ENCODE measurements at regions not wholly inside any gene's neighbourhood (a gene's known extent, or its start where the extent isn't known, plus 50 kb on each side); places are given as distances from the start of the nearest gene placed in this dataset.

DNA sequence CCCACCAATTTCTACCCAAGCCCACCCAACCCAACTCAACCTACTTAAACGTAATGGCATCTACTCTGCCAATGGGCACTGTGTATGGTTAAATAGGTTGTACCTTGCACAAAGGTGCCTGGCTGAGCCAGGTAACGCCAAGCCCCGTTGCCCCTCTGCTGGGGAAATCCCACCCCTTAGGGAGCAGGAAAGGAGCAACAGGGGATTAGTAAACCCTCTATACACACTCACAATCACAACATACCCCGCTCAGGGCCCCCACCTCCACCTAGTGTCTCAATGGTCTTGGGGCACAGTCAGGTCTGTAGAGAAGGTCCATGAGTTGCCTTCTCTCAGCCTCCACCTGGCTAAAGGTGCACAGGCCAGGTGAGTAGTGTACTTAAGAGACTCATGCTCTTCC is 74.3 kb upstream of the PCBD1 start:
- H3K4me3 ChIP-seq (ENCODE audit: low read depth, low read length), result no peak overlapping the region
- peaks cover 19% of the 10 kb centered on the region for H3K27me3 ChIP-seq (ENCODE audit: control insufficient read depth, insufficient read depth, low read length)
- no peaks in the 10 kb centered on the region for H3K36me3 ChIP-seq (ENCODE audit: control insufficient read depth, insufficient read depth, low read length)
- DNase-seq (ENCODE audit: low read depth), result no peak
- TF ChIP-seq, protein P1, sequence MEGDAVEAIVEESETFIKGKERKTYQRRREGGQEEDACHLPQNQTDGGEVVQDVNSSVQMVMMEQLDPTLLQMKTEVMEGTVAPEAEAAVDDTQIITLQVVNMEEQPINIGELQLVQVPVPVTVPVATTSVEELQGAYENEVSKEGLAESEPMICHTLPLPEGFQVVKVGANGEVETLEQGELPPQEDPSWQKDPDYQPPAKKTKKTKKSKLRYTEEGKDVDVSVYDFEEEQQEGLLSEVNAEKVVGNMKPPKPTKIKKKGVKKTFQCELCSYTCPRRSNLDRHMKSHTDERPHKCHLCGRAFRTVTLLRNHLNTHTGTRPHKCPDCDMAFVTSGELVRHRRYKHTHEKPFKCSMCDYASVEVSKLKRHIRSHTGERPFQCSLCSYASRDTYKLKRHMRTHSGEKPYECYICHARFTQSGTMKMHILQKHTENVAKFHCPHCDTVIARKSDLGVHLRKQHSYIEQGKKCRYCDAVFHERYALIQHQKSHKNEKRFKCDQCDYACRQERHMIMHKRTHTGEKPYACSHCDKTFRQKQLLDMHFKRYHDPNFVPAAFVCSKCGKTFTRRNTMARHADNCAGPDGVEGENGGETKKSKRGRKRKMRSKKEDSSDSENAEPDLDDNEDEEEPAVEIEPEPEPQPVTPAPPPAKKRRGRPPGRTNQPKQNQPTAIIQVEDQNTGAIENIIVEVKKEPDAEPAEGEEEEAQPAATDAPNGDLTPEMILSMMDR (IDR thresholded peaks at IDR 0.05; ENCODE audit: insufficient read depth, low read length, poor library complexity, severe bottlenecking), result no peak

DNA sequence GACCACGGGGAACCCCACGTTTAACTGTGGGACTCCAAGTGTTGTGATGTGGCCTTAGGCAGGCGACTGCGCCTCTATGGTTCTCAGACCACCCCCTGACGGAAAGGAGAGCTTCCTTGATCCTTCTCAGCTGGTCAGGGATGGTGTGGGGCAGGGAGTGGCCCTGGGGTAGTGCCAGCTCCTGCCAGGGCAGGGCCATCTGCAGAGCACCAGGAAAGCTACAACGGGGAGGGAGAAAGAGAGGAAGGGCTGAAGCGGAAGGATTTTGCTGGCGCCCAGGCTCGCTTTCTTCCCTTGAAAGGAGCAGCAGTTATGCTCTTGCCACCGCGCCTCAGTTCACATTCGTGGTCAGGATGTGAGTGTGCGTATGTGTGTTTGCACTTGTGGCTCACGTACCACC is 74.9 kb upstream of the PCBD1 start:
- TF ChIP-seq, protein P1 (IDR thresholded peaks at IDR 0.05; ENCODE audit: insufficient read depth, low read length, poor library complexity, severe bottlenecking), result no peak
- DNase-seq (ENCODE audit: low read depth), result no peak
- H3K4me3 ChIP-seq (ENCODE audit: low read depth, low read length), result no peak overlapping the region
- no peaks in the 10 kb centered on the region for H3K36me3 ChIP-seq (ENCODE audit: control insufficient read depth, insufficient read depth, low read length)
- H3K27me3 ChIP-seq (ENCODE audit: control insufficient read depth, insufficient read depth, low read length), result peaks cover 17% of the 10 kb centered on the region

DNA sequence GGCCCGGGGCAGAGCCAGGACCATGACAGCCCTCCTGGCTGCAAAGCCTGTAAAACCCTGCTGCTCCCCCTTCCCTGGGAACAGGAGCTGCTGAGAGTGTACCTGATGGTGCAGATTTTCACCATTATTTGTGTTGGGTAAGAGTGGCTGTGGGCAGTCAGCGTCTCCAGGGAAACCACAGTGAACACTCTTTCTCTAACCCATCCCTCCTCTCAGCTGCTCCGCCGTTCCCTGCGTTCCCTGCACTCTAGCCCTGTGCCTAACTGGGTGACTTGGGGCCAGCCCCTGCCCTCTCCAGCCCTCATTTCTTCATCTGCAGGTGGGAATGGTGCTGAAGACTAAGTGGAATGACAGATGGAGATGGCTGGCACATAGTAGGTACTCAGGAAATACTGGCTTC is 75.9 kb upstream of the PCBD1 start:
- TF ChIP-seq, protein P1 (IDR thresholded peaks at IDR 0.05; ENCODE audit: insufficient read depth, low read length, poor library complexity, severe bottlenecking), result no peak

DNA sequence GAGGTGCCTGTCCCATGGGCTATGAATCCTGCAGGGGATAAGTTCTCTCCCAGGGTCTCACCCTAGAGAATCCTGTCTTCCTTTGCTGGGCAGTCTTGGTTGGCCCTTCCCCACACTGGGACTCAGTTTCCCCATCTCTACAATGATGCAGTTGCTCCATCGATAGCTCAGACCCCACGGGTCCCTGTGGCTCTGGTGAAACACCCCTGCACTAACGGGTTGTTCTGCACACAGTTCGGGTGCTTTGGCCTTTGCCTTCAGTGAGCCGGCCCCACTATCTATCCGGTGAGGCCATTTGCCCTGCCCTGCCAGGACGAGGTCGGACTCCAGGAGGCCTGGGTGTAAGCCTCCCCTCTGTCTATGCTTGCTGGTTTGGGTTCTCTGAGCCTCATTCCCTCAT is 76.5 kb upstream of the PCBD1 start:
- H3K4me3 ChIP-seq (ENCODE audit: low read depth, low read length), result no peak overlapping the region
- TF ChIP-seq, protein P1 (IDR thresholded peaks at IDR 0.05; ENCODE audit: insufficient read depth, low read length, poor library complexity, severe bottlenecking), result no peak
- no peaks in the 10 kb centered on the region for H3K36me3 ChIP-seq (ENCODE audit: control insufficient read depth, insufficient read depth, low read length)
- DNase-seq (ENCODE audit: low read depth), result no peak
- H3K27me3 ChIP-seq (ENCODE audit: control insufficient read depth, insufficient read depth, low read length), result peaks cover 22% of the 10 kb centered on the region

More for the DNA sequence above, 75.9 kb upstream of the PCBD1 start:
- Histone ChIP-seq H3K27me3 (ENCODE audit: control insufficient read depth, insufficient read depth, low read length) (peaks cover 20% of the 10 kb centered on the region), H3K36me3 (ENCODE audit: control insufficient read depth, insufficient read depth, low read length) (no peaks in the 10 kb centered on the region), H3K4me3 (ENCODE audit: low read depth, low read length) (no peak overlapping the region)
- no peak for DNase-seq (ENCODE audit: low read depth)

DNA sequence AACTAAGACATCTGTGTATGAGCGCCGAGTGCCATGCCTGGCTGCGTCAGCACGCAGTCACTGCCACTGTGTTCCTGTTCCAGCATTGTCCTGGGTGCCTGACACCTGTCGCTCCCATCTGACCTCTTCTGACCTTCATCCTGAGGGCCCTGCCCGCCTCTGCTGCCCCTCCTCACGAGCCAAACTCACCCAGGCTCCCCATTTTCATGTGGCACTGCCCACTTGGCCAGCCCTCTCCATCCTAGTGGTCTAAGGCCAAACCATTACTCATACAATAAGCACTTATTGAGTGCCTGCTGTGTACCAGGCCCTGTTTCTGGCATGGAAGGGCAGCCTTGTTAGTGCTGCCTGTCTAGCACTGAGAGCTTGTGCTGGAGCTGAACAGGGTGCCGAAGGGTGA is 77.2 kb upstream of the PCBD1 start:
- TF ChIP-seq, protein P1 (IDR thresholded peaks at IDR 0.05; ENCODE audit: insufficient read depth, low read length, poor library complexity, severe bottlenecking), result no peak
- H3K4me3 ChIP-seq (ENCODE audit: low read depth, low read length), result no peak overlapping the region
- H3K27me3 ChIP-seq (ENCODE audit: control insufficient read depth, insufficient read depth, low read length), result peaks cover 22% of the 10 kb centered on the region
- no peaks in the 10 kb centered on the region for H3K36me3 ChIP-seq (ENCODE audit: control insufficient read depth, insufficient read depth, low read length)
- DNase-seq (ENCODE audit: low read depth), result no peak

All from kidney epithelial cell (primary cell).